ENCODE measurements at regions not wholly inside any gene's neighbourhood (a gene's known extent, or its start where the extent isn't known, plus 50 kb on each side); places are given as distances from the start of the nearest gene placed in this dataset.

DNA sequence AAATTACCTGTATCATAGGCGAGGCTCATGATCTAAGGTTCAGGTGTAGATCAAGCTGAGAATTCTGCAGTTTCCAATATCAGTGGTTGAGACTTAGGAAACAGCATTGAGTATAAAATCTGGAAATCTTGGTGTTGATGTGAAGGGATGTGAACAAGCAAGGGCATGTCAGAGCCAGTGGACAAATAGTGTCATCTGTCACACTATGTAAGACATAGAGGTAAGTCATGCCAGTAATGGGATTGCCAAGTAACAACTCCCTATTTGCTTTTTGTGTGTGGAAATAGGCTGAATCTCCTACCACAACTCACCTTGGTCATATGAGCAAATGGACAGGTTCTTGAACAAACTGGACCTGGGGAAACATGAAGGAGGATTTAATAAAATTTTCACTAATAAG lies 334.5 kb upstream of the EMCN start:
- no peak for FAIRE-seq
- Histone ChIP-seq H3K27ac (ENCODE audit: insufficient read depth, low read depth, low read length) (no peak overlapping the region), H3K9me3 (replicated peaks; ENCODE audit: control insufficient read depth, insufficient read depth, low read length) (no peaks in the 10 kb centered on the region), H3K9ac (replicated peaks; ENCODE audit: extremely low read depth, insufficient read depth, low read length) (no peak overlapping the region), H2AFZ (ENCODE audit: low read depth, low read length) (no peak overlapping the region), H3K27me3 (ENCODE audit: control insufficient read depth in 2 of 2, insufficient read depth in 2 of 2, low read length in 2 of 2) (no peaks in the 10 kb centered on the region), H4K20me1 (replicated peaks; ENCODE audit: control insufficient read depth, extremely low read depth, insufficient read depth, low read length) (no peaks in the 10 kb centered on the region), H3K79me2 (ENCODE audit: control insufficient read depth, insufficient read depth, low read length) (no peaks in the 10 kb centered on the region), H3K4me1 (ENCODE audit: control insufficient read depth, extremely low read depth, insufficient read depth, low read length) (no peaks in the 10 kb centered on the region), H3K36me3 (ENCODE audit: control insufficient read depth in 2 of 2, extremely low read depth in 1 of 2, insufficient read depth in 2 of 2, low read length in 2 of 2) (no peaks in the 10 kb centered on the region), H3K9me1 (replicated peaks; ENCODE audit: control insufficient read depth, extremely low read depth, insufficient read depth, low read length) (no peaks in the 10 kb centered on the region), H3K4me2 (ENCODE audit: insufficient read depth, low read length) (no peak overlapping the region), H3K4me3 (replicated peaks in 1 of 3; ENCODE audit: insufficient read depth in 1 of 3, low read depth in 1 of 3, low read length in 3 of 3) (no peak overlapping the region)
- no peak for TF ChIP-seq POLR2A (IDR thresholded peaks at IDR 0.05; ENCODE audit: low read depth, low read length)
- no peak for TF ChIP-seq POLR2AphosphoS5 (IDR thresholded peaks at IDR 0.05; ENCODE audit: insufficient read depth, low read depth, low read length)
- no peak for TF ChIP-seq EZH2 (IDR thresholded peaks at IDR 0.05; ENCODE audit: borderline replicate concordance, low read depth, low read length, severe bottlenecking)
- TF ChIP-seq JUN (IDR thresholded peaks at IDR 0.05; ENCODE audit: borderline replicate concordance, insufficient read depth, insufficient read length, low read depth): no peak
- TF ChIP-seq, protein P1, sequence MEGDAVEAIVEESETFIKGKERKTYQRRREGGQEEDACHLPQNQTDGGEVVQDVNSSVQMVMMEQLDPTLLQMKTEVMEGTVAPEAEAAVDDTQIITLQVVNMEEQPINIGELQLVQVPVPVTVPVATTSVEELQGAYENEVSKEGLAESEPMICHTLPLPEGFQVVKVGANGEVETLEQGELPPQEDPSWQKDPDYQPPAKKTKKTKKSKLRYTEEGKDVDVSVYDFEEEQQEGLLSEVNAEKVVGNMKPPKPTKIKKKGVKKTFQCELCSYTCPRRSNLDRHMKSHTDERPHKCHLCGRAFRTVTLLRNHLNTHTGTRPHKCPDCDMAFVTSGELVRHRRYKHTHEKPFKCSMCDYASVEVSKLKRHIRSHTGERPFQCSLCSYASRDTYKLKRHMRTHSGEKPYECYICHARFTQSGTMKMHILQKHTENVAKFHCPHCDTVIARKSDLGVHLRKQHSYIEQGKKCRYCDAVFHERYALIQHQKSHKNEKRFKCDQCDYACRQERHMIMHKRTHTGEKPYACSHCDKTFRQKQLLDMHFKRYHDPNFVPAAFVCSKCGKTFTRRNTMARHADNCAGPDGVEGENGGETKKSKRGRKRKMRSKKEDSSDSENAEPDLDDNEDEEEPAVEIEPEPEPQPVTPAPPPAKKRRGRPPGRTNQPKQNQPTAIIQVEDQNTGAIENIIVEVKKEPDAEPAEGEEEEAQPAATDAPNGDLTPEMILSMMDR (IDR thresholded peaks at IDR 0.05; ENCODE audit: extremely low read depth in 1 of 2, insufficient read depth in 1 of 2, low read depth in 1 of 2, low read length in 2 of 2): no peak
- no peak for TF ChIP-seq FOS (IDR thresholded peaks at IDR 0.05; ENCODE audit: borderline replicate concordance, insufficient read depth, low read length)
- TF ChIP-seq, protein P2, sequence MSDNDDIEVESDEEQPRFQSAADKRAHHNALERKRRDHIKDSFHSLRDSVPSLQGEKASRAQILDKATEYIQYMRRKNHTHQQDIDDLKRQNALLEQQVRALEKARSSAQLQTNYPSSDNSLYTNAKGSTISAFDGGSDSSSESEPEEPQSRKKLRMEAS (IDR thresholded peaks at IDR 0.05; ENCODE audit: insufficient read depth, insufficient read length): no peak
- TF ChIP-seq MYC (IDR thresholded peaks at IDR 0.05; ENCODE audit: low read depth, low read length): no peak
- no peak for TF ChIP-seq GATA2 (IDR thresholded peaks at IDR 0.05; ENCODE audit: insufficient read depth, insufficient read length, low read depth, low read length)
- dilution Hi-C loops (cut with MboI; ENCODE audit: extremely low pct_ligation_motif_present, low sequenced_read_pairs) (no loop called here), intact Hi-C loops (cut with micrococcal nuclease) (no loop called here)
- POLR2A ChIA-PET: no interaction called here
- CTCF ChIA-PET: no interaction called here
- no peak for DNase-seq (ENCODE audit: low read depth, low spot score)
- BruUV-seq (replicated peaks): no TSS peak

All from endothelial cell of umbilical vein (primary cell).